OCI-LY1 (cell line): ENCODE measurements at regions not wholly inside any gene's neighbourhood (a gene's known extent, or its start where the extent isn't known, plus 50 kb on each side); places are given as distances from the start of the nearest gene placed in this dataset.

Experiments
- EZH2 ChIP-seq: fragments of 200-600 bp; sonication (generic), shearing (Covaris generic); IDR thresholded peaks from 2 replicates; pipeline ENCODE4 v1.8.0; 2017; ENCODE audit warnings: borderline replicate concordance, mixed run types, mild to moderate bottlenecking, antibody characterized with exemption, low read length, moderate library complexity, mixed read lengths
- TF ChIP-seq, protein P1 (sequence below): fragments of 200-600 bp; sonication (generic), shearing (Covaris generic); IDR thresholded peaks from 2 replicates; pipeline ENCODE4 v1.5.1; 2017; ENCODE audit warnings: mild to moderate bottlenecking, antibody characterized with exemption, low read length, moderate library complexity, mixed read lengths

DNA sequence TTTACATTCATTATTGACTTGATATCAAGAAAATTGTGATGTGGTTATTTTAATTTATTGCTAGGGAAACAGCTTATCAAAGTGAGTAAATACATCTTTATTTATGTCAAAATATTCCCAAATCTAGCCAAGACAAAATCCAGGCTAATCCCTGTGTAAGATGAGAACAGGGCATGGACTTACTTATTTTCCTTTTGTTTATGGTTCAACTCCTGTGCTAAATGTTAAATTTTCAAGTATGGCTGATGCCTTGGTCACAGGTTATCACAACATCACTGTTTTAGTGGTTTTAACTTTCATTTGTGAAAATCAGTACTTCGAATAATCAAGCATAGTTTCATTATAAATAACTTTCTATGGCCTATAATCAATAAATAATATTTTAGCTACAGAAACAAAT, 657.0 kb upstream of the SYT4 start:
- TF ChIP-seq, protein P1, sequence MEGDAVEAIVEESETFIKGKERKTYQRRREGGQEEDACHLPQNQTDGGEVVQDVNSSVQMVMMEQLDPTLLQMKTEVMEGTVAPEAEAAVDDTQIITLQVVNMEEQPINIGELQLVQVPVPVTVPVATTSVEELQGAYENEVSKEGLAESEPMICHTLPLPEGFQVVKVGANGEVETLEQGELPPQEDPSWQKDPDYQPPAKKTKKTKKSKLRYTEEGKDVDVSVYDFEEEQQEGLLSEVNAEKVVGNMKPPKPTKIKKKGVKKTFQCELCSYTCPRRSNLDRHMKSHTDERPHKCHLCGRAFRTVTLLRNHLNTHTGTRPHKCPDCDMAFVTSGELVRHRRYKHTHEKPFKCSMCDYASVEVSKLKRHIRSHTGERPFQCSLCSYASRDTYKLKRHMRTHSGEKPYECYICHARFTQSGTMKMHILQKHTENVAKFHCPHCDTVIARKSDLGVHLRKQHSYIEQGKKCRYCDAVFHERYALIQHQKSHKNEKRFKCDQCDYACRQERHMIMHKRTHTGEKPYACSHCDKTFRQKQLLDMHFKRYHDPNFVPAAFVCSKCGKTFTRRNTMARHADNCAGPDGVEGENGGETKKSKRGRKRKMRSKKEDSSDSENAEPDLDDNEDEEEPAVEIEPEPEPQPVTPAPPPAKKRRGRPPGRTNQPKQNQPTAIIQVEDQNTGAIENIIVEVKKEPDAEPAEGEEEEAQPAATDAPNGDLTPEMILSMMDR: no peak
- TF ChIP-seq EZH2: no peak
